ENCODE measurements at regions not wholly inside any gene's neighbourhood (a gene's known extent, or its start where the extent isn't known, plus 50 kb on each side); places are given as distances from the start of the nearest gene placed in this dataset.

- TF ChIP-seq POLR2AphosphoS5 (IDR thresholded peaks at IDR 0.05; ENCODE audit: borderline replicate concordance, low read depth, low read length) (no peak), EZH2 (IDR thresholded peaks at IDR 0.05) (no peak), FOXP2 (optimal IDR thresholded peaks at IDR 0.05; ENCODE audit: control extremely low read depth, extremely low read length, insufficient read depth) (no peak)
These were observed 1516.9 kb upstream of the DEFB115 start for GRCh38 chr20:29740601-29740950.
